Left ventricle myocardium inferior (tissue), 1 donor: ENCODE measurements at regions not wholly inside any gene's neighbourhood (a gene's known extent, or its start where the extent isn't known, plus 50 kb on each side); places are given as distances from the start of the nearest gene placed in this dataset.

ENCODE experiments used
- DNase-seq: peaks from one replicate; pipeline ENCODE4 v3.0.0-alpha.2; 2020
- H3K27ac ChIP-seq: fragments of 200-600 bp; replicated peaks from 2 replicates; pipeline ENCODE4 v1.8.0; 2021
- H3K27me3 ChIP-seq: fragments of 200-600 bp; 2 replicates; pipeline ENCODE4 v1.8.0; 2021; ENCODE audit warnings: low read depth
- H3K36me3 ChIP-seq: fragments of 200-600 bp; 2 replicates; pipeline ENCODE4 v1.8.0; 2021
- H3K4me1 ChIP-seq: fragments of 200-600 bp; 2 replicates; pipeline ENCODE4 v1.8.0; 2021
- H3K4me3 ChIP-seq: fragments of 200-600 bp; 2 replicates; pipeline ENCODE4 v1.8.0; 2021; ENCODE audit warnings: mild to moderate bottlenecking, moderate library complexity
- H3K9me3 ChIP-seq: fragments of 200-600 bp; replicated peaks from 2 replicates; pipeline ENCODE4 v1.8.0; 2021
- CTCF ChIP-seq: fragments of 200-600 bp; IDR thresholded peaks from 2 replicates; pipeline ENCODE4 v1.8.0; 2021; ENCODE audit warnings: antibody characterized with exemption, mild to moderate bottlenecking, borderline replicate concordance
- intact Hi-C: fragments of 100-400 bp; cut with micrococcal nuclease; formaldehyde crosslinking; loops from one replicate; pipeline ENCODE4 v1.11.0; 2022
- donor health status: DM: no; HTN: yes; CAD: no; lungs with severe emphysema.

- no peaks in the 10 kb centered on the region for H3K36me3 ChIP-seq
- no peak for DNase-seq
- no peak overlapping the region for H3K27ac ChIP-seq
- no peaks in the 10 kb centered on the region for H3K27me3 ChIP-seq
- H3K9me3 ChIP-seq, result no peaks in the 10 kb centered on the region
- intact Hi-C loops, result no loop called here
- H3K4me1 ChIP-seq, result no peaks in the 10 kb centered on the region
- H3K4me3 ChIP-seq, result no peak overlapping the region
- TF ChIP-seq CTCF, result no peak
These were observed 161.6 kb upstream of the CD180 start for GRCh38 chr5:67358186-67358585.

GRCh38 chr5:67355120-67355713, 158.6 kb upstream of the CD180 start:
- TF ChIP-seq CTCF, result no peak
- DNase-seq, result no peak

GRCh38 chr5:67353500-67354450, 157.2 kb upstream of the CD180 start:
- no peak for DNase-seq
- intact Hi-C loops, result no loop called here
- Histone ChIP-seq H3K4me1 (no peaks in the 10 kb centered on the region), H3K27ac (no peak overlapping the region), H3K36me3 (no peaks in the 10 kb centered on the region), H3K27me3 (no peaks in the 10 kb centered on the region), H3K4me3 (no peak overlapping the region), H3K9me3 (no peaks in the 10 kb centered on the region)
- no peak for TF ChIP-seq CTCF

More at GRCh38 chr5:67355120-67355713, 158.6 kb upstream of the CD180 start:
- H3K4me3 ChIP-seq, result no peak overlapping the region
- intact Hi-C loops, result no loop called here
- no peaks in the 10 kb centered on the region for H3K9me3 ChIP-seq
- no peaks in the 10 kb centered on the region for H3K4me1 ChIP-seq
- no peaks in the 10 kb centered on the region for H3K27me3 ChIP-seq
- H3K36me3 ChIP-seq, result no peaks in the 10 kb centered on the region
- H3K27ac ChIP-seq, result no peak overlapping the region

GRCh38 chr5:67350618-67351201, 154.1 kb upstream of the CD180 start:
- H3K27ac ChIP-seq, result peak overlapping the region; percentile 39
- intact Hi-C loops, result no loop called here
- no peaks in the 10 kb centered on the region for H3K4me1 ChIP-seq
- H3K36me3 ChIP-seq, result no peaks in the 10 kb centered on the region
- no peak for DNase-seq
- no peaks in the 10 kb centered on the region for H3K9me3 ChIP-seq
- no peak for TF ChIP-seq CTCF
- peak overlapping the region; percentile 19 for H3K4me3 ChIP-seq
- no peaks in the 10 kb centered on the region for H3K27me3 ChIP-seq

GRCh38 chr5:67350185-67350584, 153.6 kb upstream of the CD180 start:
- Histone ChIP-seq H3K27me3 (no peaks in the 10 kb centered on the region), H3K9me3 (peaks cover 1% of the 10 kb centered on the region), H3K4me1 (no peaks in the 10 kb centered on the region), H3K36me3 (no peaks in the 10 kb centered on the region), H3K4me3 (peak overlapping the region; percentile 19), H3K27ac (peak overlapping the region; percentile 39)
- intact Hi-C loops, result no loop called here
- TF ChIP-seq CTCF, result no peak
- DNase-seq, result no peak
